Left renal pelvis (tissue), 4 donors: ENCODE measurements at regions not wholly inside any gene's neighbourhood (a gene's known extent, or its start where the extent isn't known, plus 50 kb on each side); places are given as distances from the start of the nearest gene placed in this dataset.
A peak's percentile ranks its signal among the peaks of the same experiment; 100 is the strongest.
"Not testable (repeated sequence)": the region's sequence is repeated elsewhere in the genome, so short reads cannot be mapped to it uniquely, and the experiment has no call there.

Source experiments
- DNase-seq, 4 donors: peaks; one replicate each; pipeline ENCODE4 v3.0.0-alpha.2; 2013; ENCODE audit warnings: low read depth in 4 of 4, low spot score in 3 of 4

- peak in 1 of 4 donors; percentile 12 for DNase-seq
Observed at GRCh38 chr2:75390169-75390568, 170.6 kb downstream of the EVA1A start.

DNA sequence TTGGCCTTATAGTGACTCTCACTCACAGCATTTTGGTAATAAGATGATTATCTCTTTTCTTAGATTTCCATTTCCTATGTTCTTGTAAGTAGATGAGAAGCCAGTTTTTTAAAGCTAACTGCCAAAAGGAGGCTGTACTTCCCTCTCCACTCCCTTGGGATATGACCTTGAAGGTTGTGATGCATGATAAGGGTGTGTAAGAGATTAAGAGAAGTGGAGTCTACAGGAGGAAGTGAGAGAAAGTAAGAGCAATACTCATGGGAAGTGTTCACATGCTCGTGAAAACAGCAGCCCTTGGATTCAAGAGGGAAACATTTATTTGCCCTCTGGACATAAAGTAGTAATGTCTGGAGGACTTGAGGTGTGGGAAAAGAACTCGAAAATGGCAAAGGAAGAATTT, 171.5 kb downstream of the EVA1A start:
- DNase-seq = no peak

DNA sequence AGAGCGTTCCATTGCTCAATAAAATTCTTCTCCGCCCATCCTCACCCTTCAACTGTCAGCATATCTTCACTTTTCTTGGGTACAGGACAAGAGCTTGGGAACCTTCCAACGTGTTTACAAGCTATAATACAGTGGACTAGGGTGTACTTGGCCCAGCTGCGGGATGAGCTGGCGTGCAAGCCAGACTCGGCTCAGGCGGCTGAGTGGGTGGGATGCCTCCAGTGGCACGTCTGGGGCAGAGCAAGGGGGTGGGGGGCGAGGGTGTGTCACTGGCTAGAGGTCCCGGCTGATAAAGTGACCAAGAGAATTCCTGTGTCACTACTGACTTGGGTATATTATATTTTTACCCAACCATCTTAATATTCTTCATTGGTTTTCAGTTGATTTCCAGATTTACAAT, 179.7 kb downstream of the EVA1A start:
- DNase-seq = no peak

GRCh38 chr2:75379476-75380210, 180.3 kb upstream of the TACR1 start:
- no peak for DNase-seq

DNA sequence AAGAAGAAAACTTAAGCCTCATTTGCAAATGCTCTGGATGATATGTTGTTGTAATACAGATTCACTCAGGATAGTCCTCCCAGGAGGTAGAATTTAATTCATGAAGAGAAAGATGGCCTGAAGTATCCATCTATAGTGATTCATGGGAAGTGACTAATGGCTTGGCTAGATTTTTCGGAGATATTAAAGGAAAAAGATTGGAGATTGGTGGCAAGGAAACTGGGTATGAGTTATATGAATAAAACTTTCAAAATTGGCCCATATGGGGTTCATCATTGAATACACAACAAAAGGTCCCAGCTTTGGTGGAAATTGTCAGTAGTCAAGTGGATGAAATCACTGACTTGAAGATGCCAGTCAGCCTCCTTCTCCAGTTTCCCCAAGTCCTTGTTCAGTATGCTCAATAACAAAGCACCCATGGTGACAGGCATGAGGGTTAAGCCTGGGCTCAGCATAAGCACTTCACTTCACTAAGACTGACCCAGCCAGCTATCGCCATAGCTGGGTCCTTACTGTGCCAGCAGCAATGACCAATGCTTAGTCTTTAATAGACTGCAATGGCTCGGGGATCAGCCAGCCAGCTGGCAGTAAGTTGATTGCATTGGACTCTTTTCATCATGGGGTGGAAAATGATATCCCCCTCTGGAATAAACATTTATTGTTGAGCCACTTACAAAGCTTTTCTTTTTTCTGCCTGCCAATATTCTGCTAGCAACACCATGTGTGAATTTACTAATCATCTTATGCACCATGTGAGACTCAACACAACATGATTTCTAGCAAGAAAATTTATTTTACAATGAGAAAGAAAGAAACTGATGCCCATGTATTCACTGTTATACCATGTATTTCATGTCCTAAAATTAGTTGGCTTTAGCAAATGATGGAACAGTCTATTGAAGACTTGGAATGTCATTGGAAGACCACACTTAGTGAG, 176.6 kb upstream of the TACR1 start:
- no peak for DNase-seq

DNA sequence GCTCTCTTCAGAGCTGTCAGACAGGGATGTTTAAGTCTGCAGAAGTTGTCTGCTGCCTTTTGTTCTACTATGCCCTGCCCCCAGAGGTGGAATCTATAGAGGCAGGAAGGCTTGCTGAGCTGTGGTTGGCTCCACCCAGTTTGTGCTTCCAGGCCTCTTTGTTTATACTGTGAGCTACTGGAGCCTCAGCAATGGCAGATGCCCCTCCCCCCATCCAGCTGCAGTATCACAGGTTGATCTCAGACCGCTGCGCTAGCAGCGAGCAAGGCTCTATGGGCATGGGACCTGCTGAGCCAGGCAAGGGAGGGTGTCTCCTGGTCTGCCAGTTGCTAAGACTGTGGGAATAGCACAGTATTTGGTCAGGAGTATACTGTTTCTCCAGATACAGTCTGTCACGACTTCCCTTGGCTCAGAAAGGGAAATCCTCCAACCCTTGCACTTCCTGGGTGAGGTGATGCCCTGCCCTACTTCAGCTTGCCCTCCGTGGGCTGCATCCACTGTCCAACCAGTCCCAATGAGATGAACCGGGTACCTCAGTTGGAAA, 175.2 kb upstream of the TACR1 start:
- DNase-seq = not testable (repeated sequence)

- DNase-seq = no peak
Observed at GRCh38 chr2:75367401-75367800, 168.1 kb upstream of the TACR1 start.

DNA sequence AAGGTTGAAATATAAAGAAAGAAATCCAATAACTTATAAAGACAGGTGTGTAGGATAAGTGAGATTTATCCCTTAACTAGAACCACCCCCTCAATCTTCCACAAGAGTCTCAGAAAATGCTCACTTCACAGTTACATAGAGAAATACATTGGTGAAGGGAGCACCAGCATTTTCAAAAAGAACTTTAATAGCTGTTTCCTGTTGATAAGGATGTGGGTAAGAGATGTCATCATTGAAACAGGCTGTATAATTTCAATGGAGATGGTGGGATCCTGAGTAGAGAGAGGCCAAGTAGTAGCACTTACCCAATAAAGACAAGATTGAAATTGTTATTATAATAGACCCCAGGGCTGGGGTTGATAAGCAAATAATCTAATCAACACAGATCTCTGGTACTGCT, 162.2 kb upstream of the TACR1 start:
- no peak for DNase-seq

GRCh38 chr2:75360945-75361344, 161.6 kb upstream of the TACR1 start:
- no peak for DNase-seq

- no peak for DNase-seq
Observed at GRCh38 chr2:75356865-75357264, 157.5 kb upstream of the TACR1 start.

GRCh38 chr2:75353131-75353530, 153.8 kb upstream of the TACR1 start:
- DNase-seq = no peak

- DNase-seq = no peak
Observed at GRCh38 chr2:75348307-75348706, 149.0 kb upstream of the TACR1 start.

- DNase-seq = no peak
Observed at GRCh38 chr2:75344146-75344545, 144.8 kb upstream of the TACR1 start.

GRCh38 chr2:75342504-75343175, 143.3 kb upstream of the TACR1 start:
- no peak for DNase-seq

DNA sequence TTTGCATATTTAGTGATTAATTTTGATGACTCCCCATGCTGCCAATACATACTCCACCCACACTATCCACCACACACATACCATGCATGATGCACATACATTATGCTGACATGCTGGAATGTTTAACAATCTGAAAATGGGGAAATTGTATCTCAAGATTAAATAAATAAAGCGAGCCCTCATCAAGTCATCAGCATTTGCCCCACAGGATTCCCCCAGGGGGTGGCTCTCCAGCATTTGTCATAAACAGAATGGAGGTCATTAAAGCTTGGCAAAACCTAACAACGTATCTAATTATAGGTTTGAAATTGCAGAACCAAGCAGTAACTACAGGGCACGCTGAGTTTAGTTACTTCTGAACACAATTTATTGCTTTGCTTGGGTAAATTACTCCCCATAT, 141.2 kb upstream of the TACR1 start:
- DNase-seq = no peak

DNA sequence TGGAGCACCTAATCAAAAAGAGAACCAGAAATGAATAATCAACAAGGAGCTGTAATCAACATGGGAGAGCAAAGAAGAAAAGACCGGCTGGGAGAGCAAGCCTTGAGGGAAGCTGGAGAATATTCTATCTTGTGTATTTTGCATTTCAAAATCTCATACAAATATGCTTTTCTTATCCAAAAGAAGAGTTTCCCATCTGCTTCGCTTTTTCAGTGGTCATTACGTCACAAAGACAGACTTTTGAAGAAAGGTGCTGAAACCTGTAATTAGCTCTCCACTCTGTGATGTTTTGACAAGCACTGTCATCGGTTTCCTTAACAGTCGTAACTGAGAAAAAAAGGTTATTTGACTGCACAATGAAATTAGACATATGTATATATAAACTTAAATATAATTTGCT, 139.1 kb upstream of the TACR1 start:
- no peak for DNase-seq

- no peak for DNase-seq
Observed at GRCh38 chr2:75337619-75338018, 138.3 kb upstream of the TACR1 start.

- DNase-seq = no peak
Observed at GRCh38 chr2:75337016-75337415, 137.7 kb upstream of the TACR1 start.

- DNase-seq = peak in 1 of 4 donors; percentile 16
Observed at GRCh38 chr2:75336451-75336850, 137.1 kb upstream of the TACR1 start.

DNA sequence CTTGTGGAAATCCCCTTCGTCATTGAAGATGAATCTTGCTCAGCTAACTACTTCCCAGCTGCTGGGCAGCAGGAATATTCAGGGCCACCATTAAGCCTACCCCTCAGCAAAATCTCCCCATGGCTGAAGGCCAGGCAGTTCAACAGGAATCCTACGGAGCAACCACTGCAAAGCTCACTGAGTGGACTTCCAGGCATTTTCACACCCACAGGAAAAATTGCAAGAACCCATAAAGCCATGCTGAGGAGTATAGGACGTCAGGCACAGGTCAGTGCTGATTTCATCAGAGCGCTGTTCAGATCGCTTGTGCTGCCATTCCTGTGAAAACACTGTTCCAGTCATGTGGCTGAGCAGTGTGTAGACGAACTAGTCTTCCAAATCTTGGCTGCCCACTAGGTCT, 134.8 kb upstream of the TACR1 start:
- DNase-seq = no peak

GRCh38 chr2:75333646-75334045, 134.3 kb upstream of the TACR1 start:
- no peak for DNase-seq
